Transverse colon (tissue), 4 donors: ENCODE measurements at regions not wholly inside any gene's neighbourhood (a gene's known extent, or its start where the extent isn't known, plus 50 kb on each side); places are given as distances from the start of the nearest gene placed in this dataset.
"Not testable (repeated sequence)": the region's sequence is repeated elsewhere in the genome, so short reads cannot be mapped to it uniquely, and the experiment has no call there.

Experiments used
- DNase-seq: peaks from one replicate; pipeline ENCODE4 v3.0.0-alpha.2; 2019
- H3K27ac ChIP-seq, 4 donors: fragments of 200-600 bp; sonication (generic); 2 replicates each; pipeline ENCODE4 v1.5.1; 2016 to 2018; ENCODE audit warnings: inconsistent platforms in 4 of 4
- H3K27me3 ChIP-seq: fragments of 200-600 bp; sonication (generic); 2 replicates; pipeline ENCODE4 v1.5.1; 2017; ENCODE audit warnings: inconsistent platforms
- H3K36me3 ChIP-seq, 4 donors: fragments of 200-600 bp; sonication (generic); 2 replicates each; pipeline ENCODE4 v1.5.1; 2017 to 2019; ENCODE audit warnings: inconsistent platforms in 4 of 4
- H3K4me1 ChIP-seq, 4 donors: fragments of 200-600 bp; sonication (generic); 2 replicates each; pipeline ENCODE4 v1.5.1; 2017 to 2020; ENCODE audit warnings: inconsistent platforms in 4 of 4
- H3K4me3 ChIP-seq, 4 donors: fragments of 200-600 bp; sonication (generic); 1 replicate in 1 of 4; 2 replicates in 3 of 4; pipeline versions ENCODE4 v1.5.1 to v1.6.1; 2017 to 2019; ENCODE audit warnings: inconsistent platforms in 4 of 4
- H3K9me3 ChIP-seq, 2 donors: fragments of 200-600 bp; sonication (generic); 2 replicates each; pipeline ENCODE4 v1.5.1; 2017 to 2019; ENCODE audit warnings: inconsistent platforms in 2 of 2
- EP300 ChIP-seq: sonication (generic); formaldehyde crosslinking; IDR thresholded peaks from one replicate; pipeline ENCODE4 v1.6.1; 2017; ENCODE audit warnings: antibody characterized with exemption, low read depth
- POLR2A ChIP-seq: fragments of 450-650 bp; IDR thresholded peaks from one replicate; pipeline ENCODE4 v1.6.1; 2016; ENCODE audit warnings: antibody characterized with exemption, mild to moderate bottlenecking, moderate library complexity
- POLR2AphosphoS5 ChIP-seq, 3 donors: sonication (generic); formaldehyde crosslinking; IDR thresholded peaks; one replicate each; pipeline ENCODE4 v1.6.1; 2016; ENCODE audit warnings: antibody characterized with exemption in 3 of 3
- WGBS, 2 donors: methylation state at CpG; one replicate each; pipeline ENCODE4 v1.1.5; 2018; ENCODE audit warnings: low coverage in 1 of 2; 5-methylcytosine and 5-hydroxymethylcytosine counted together
- in situ Hi-C, 4 donors: fragments of 200-750 bp; cut with MboI; loops; one replicate each; pipeline versions ENCODE4 v1.15.0 to v1.15.1; 2017; ENCODE audit warnings: low sequenced_read_pairs in 3 of 4, low pct_ligation_motif_present in 1 of 4, low pct_unique_long_range_greater_than_20kb in 1 of 4
- intact Hi-C: fragments of 100-400 bp; cut with DNase I; formaldehyde crosslinking; loops from one replicate; pipeline ENCODE4 v1.15.1; 2023; ENCODE audit warnings: low total_unique reads
- TF ChIP-seq, protein P1 (sequence below), 5 experiments: fragments of 200-600 bp in 3 of 5; fragments of 450-650 bp in 2 of 5; sonication (generic) in 3 of 5; IDR thresholded peaks; 1 replicate in 2 of 5; 2 replicates in 3 of 5; pipeline ENCODE4 v1.5.1; 2016 to 2017; ENCODE audit warnings: antibody characterized with exemption in 5 of 5, inconsistent platforms in 3 of 5, mild to moderate bottlenecking in 2 of 5, moderate library complexity in 1 of 5

DNA sequence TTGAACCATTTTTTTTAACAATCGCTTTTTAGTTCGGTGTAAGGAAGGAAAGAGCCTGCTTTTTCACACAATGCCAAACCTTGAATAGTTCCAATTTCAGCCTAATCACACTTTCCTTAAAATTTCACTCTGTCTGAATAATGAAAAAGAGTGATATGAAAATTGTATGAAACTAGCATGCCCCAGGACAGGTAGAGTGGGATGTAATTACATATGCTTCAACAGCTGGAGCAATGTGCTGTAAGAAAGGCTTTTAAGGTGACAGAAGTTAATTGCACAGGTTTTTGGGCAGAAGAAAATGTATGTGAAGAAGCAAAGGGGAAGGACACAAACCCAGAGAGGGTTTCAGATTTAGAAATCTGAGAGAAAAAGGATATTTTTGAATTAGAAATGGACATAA lies 184.0 kb downstream of the DSC3 start:
- no peaks in the 10 kb centered on the region for H3K9me3 ChIP-seq
- no peak overlapping the region for H3K27ac ChIP-seq
- in situ Hi-C loops (no loop called here), intact Hi-C loops (no loop called here)
- H3K36me3 ChIP-seq = no peaks in the 10 kb centered on the region
- H3K4me3 ChIP-seq = no peak overlapping the region
- 81 to 91% methylated on average over 2 of the region's 2 CpGs for WGBS, 2 donors
- H3K4me1 ChIP-seq = no peaks in the 10 kb centered on the region
- H3K27me3 ChIP-seq = no peaks in the 10 kb centered on the region
- TF ChIP-seq POLR2AphosphoS5 (IDR thresholded peaks at IDR 0.05) (no peak), POLR2A (no peak), EP300 (no peak)
- TF ChIP-seq, protein P1, sequence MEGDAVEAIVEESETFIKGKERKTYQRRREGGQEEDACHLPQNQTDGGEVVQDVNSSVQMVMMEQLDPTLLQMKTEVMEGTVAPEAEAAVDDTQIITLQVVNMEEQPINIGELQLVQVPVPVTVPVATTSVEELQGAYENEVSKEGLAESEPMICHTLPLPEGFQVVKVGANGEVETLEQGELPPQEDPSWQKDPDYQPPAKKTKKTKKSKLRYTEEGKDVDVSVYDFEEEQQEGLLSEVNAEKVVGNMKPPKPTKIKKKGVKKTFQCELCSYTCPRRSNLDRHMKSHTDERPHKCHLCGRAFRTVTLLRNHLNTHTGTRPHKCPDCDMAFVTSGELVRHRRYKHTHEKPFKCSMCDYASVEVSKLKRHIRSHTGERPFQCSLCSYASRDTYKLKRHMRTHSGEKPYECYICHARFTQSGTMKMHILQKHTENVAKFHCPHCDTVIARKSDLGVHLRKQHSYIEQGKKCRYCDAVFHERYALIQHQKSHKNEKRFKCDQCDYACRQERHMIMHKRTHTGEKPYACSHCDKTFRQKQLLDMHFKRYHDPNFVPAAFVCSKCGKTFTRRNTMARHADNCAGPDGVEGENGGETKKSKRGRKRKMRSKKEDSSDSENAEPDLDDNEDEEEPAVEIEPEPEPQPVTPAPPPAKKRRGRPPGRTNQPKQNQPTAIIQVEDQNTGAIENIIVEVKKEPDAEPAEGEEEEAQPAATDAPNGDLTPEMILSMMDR (IDR thresholded peaks at IDR 0.05) = no peak
- no peak for DNase-seq

DNA sequence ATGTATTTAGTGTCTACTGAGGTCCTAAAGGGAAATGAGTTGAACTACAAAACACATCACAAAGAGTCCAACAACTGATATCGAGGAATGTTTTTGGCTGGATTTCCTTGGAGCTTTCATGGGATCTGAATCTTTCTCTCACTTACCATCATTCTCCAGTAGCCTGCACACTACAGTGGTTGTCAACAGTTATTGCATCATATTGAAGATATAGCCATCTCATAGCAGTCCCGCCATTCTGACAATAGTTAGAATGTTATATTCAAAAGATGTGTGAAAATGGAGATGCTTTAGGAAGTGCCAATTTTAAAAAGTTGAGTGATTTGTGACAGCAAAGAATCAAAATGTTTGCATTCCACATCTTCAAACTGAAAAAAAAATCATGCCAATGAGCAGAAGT lies 186.8 kb downstream of the DSC3 start:
- Histone ChIP-seq H3K36me3 (no peaks in the 10 kb centered on the region), H3K27ac (no peak overlapping the region), H3K4me1 (no peaks in the 10 kb centered on the region), H3K9me3 (no peaks in the 10 kb centered on the region), H3K4me3 (no peak overlapping the region), H3K27me3 (no peaks in the 10 kb centered on the region)
- intact Hi-C loops = no loop called here
- in situ Hi-C loops = no loop called here
- TF ChIP-seq, protein P1 (IDR thresholded peaks at IDR 0.05) = no peak
- no peak for TF ChIP-seq POLR2AphosphoS5 (IDR thresholded peaks at IDR 0.05)
- TF ChIP-seq EP300 = no peak
- no peak for TF ChIP-seq POLR2A
- WGBS, 2 donors = 78 to 90% methylated on average over 2 of the region's 2 CpGs
- no peak for DNase-seq

DNA sequence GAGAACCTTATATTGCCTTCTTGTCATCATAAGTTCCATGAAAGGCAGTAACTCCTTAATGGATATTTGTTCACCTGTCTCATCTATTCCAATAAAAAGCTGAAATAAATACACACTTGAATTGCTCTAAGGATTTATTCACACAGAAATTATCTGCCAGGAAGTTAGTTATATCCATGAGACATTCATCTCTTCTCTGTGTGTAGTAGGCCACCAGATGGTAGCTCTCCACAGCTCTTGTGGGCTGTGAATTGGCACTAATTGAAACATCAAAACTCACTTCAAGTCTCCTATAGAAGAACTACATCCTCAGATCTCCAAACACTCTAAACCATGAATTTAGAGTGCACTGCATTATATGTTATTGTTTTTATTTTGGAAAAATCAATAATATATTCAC lies 189.6 kb downstream of the DSC3 start:
- intact Hi-C loops (no loop called here), in situ Hi-C loops (no loop called here)
- TF ChIP-seq, protein P1 (IDR thresholded peaks at IDR 0.05) = no peak
- TF ChIP-seq EP300 (no peak), POLR2AphosphoS5 (IDR thresholded peaks at IDR 0.05) (no peak), POLR2A (no peak)
- Histone ChIP-seq H3K36me3 (no peaks in the 10 kb centered on the region), H3K4me1 (no peaks in the 10 kb centered on the region), H3K9me3 (no peaks in the 10 kb centered on the region), H3K4me3 (no peak overlapping the region), H3K27ac (no peak overlapping the region), H3K27me3 (no peaks in the 10 kb centered on the region)
- no peak for DNase-seq

DNA sequence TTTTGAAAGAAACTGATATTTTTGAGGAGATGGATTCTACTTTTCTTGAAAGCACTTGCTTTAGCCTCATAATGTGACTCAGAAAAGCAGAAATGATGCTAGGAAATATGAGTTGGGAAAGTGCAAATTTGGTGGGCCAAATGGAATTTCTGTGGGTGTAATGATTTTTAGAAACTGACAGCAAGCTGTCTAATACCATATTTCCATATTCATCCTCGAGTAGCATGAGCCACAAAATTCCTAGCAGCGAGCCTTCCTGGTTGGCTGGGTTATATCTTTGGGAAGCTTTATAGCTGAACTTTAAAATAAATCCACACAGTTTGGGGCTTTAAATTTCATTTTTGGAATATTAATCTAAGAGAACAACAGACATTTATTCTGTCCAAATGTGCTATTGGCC lies 190.0 kb downstream of the DSC3 start:
- intact Hi-C loops (no loop called here), in situ Hi-C loops (no loop called here)
- H3K9me3 ChIP-seq = no peaks in the 10 kb centered on the region
- no peak overlapping the region for H3K4me3 ChIP-seq
- WGBS, 2 donors = 58 to 69% methylated on average over 2 of the region's 2 CpGs
- DNase-seq = no peak
- no peak overlapping the region for H3K27ac ChIP-seq
- H3K27me3 ChIP-seq = no peaks in the 10 kb centered on the region
- TF ChIP-seq POLR2A (no peak), POLR2AphosphoS5 (IDR thresholded peaks at IDR 0.05) (no peak), EP300 (no peak)
- TF ChIP-seq, protein P1 (IDR thresholded peaks at IDR 0.05) = no peak
- no peaks in the 10 kb centered on the region for H3K4me1 ChIP-seq
- no peaks in the 10 kb centered on the region for H3K36me3 ChIP-seq

DNA sequence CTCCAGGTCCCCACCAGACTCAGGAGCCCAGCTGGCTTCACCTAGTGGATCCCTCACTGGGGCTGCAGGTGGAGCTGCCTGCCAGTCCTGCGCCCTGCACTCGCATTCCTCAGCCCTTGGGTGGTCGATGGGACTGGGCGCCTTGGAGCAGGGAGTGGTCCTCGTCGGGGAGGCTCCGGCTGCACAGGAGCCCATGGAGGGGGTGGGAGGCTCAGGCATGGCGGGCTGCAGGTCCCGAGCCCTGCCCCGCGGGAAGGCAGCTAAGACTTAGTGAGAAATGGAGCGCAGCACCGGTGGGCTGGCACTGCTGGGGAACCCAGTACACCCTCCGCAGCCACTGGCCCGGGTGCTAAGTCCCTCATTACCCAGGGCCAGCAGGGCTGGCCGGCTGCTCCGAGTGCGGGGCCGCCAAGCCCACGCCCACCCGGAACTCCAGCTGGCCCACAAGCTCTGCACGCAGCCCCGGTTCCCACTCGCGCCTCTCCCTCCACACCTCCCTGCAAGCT lies 203.4 kb downstream of the DSC3 start:
- H3K27me3 ChIP-seq, H3K9me3 ChIP-seq, intact Hi-C loops, H3K36me3 ChIP-seq, DNase-seq, in situ Hi-C loops, H3K4me1 ChIP-seq, H3K27ac ChIP-seq, H3K4me3 ChIP-seq: not testable (repeated sequence)
- WGBS, 2 donors = 92% methylated on average over 20 of the region's 25 CpGs; no CpG with 5 or more reads in 1 of the 2 donors
